Kasumi-1 (cell line): ENCODE measurements at regions not wholly inside any gene's neighbourhood (a gene's known extent, or its start where the extent isn't known, plus 50 kb on each side); places are given as distances from the start of the nearest gene placed in this dataset.
"Not testable (repeated sequence)": the region's sequence is repeated elsewhere in the genome, so short reads cannot be mapped to it uniquely, and the experiment has no call there.

Source experiments
- DNase-seq, 2 experiments: peaks; one replicate each; lab custom pipeline; 2025; lab: John Stamatoyannopoulos, UW

DNA sequence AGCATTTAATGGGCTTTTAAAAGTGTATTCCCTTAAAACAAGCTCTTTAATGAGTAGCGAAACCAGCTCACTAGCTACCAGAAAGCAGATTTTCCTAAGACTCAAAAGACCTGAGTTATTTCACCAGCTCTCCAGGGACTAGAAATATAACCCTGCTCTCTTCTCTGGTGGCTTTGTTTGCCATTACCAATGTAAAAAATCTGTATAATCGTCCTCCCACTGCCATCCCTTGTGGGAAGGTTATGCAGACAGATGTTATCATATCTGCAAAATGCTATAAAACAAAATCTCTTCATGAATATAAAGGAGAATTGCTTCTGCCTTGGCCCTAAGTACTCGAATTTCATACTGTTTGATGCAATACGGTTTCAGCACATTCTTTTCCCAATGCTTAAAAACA lies 335.2 kb downstream of the NUP35 start:
- DNase-seq = no peak

DNA sequence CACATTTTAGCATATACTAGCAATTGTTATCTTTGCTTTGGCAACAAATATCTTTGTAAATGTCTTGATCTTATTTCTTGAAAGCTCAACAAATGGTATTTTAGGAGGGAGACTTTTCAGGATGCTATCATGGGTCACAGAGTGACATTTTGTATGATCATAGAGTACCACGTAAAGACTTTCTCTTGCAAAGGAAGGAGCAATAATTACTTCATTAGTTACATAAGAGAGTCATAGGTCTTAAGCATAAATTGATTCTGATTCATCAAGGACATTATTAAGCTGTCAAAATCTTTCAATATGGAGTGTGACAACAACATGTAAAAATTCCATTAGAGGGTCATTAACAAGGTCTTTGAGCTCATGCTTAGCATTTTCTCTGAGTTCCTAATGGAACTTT lies 339.6 kb downstream of the NUP35 start:
- DNase-seq = no peak

DNA sequence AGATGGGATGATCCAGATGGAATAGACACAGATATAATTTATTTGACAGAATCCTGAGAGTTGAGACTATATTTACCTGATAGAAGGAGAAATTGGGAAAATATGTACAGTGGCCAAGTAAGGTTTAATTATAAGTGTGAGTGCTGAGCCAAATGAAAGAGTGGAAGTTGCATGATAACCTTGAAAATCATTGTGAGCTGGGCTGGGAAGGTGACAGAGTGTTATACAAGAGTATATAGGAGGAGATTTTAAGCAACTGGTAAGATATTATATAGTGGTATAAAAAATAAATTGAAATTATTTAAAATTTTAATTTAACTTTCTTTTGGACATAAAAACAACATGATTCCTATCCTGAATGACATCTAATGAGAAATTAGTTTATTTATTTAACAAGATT lies 340.8 kb downstream of the NUP35 start:
- DNase-seq = no peak

DNA sequence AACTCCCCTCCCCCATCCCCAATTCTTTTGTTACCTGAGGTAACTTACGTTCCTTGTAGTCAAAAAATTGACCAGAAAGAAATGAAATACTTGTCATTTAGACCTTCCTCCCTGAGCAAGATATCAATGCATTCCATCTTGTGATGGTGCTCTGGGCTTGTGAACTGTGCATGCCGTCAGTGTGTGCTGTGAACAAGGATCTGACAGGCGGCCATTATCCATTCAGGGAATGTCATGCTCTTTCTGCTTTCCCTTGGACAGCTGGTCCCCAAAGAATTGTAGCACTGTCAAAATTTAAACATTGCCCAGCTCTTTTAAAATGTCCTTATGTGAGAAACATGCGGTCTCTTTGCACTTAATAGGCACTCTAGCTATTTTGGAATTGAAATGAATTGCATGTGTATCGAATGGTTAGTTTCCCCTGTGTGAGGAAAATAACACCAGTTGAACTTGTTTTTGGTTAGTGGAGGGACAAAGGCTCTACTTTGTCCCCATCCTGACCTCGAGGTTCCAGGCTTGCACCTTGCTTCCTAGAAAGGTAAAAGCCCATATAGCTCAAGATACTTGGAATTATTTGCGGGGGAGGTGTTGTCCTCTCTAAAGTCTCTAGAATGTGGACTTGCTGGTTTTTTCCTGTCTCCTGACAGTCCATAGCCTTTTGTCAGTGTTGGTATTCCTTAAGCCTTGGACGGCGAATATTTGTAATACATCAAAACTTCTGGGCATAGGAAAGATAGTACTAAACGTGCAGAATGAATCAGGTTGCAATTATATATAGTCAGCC lies 350.9 kb downstream of the NUP35 start:
- no peak for DNase-seq

DNA sequence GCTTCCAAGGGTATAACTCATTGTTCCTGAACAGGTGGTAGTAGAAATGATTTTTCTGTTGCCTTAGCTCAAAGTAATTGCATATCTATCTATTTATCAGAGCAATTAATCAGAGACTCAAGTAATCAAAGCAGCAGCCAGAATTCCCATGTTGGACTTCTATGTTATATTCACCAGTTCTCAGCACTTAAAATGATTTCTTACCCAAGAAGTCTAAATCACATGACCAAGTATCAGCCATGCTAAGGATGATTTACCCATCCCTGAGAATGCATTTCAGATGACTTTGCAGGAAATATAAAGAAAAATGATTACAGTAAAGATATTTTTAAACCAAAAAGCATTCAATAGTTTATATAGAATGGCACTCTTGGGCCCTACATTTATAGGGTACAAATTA lies 352.2 kb downstream of the NUP35 start:
- no peak for DNase-seq

GRCh38 chr2:183477296-183477695 lies 353.1 kb downstream of the NUP35 start:
- no peak for DNase-seq

- DNase-seq = not testable (repeated sequence)
These were observed 354.8 kb downstream of the NUP35 start for GRCh38 chr2:183478941-183479595.

DNA sequence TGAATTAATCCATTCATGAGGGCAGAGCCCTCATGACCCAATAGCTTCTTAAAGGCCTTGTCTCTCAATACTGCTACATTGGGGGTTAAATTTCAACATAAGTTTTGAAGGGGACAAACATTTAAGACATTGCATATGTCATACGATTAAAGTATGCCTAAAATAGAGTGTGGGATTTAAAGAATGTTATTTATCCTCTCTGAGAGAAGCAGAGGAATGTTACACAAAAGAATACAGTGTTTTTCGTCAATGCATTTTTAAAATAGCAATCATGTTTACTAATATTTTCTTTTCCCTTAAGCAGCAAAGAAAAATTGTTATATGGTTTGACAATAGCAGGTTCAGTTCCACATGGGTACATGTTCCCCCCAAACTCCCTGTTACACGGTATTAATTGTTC lies 363.1 kb downstream of the NUP35 start:
- DNase-seq = no peak

- no peak for DNase-seq
These were observed 364.2 kb downstream of the NUP35 start for GRCh38 chr2:183488421-183488820.

DNA sequence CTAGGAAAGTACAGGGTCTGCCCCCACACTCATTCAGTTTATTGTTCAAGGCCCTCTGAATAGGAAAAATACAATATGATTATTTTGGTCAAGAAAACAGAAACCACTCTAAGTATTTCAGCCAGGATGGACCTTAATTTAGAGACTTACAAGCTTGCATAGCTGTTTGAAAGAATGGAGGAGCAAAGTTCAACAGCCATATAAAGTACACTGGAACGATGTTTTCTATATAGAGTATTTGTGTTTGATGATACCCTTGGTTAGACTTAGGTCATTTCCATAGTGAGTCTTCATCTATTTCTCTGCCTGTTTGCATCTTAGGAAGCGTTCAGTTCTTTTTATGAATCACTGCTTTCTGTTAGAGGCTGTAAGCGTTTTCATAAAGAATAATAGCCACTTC lies 366.2 kb downstream of the NUP35 start:
- DNase-seq = no peak

- DNase-seq = no peak
These were observed 366.7 kb downstream of the NUP35 start for GRCh38 chr2:183490914-183491313.

DNA sequence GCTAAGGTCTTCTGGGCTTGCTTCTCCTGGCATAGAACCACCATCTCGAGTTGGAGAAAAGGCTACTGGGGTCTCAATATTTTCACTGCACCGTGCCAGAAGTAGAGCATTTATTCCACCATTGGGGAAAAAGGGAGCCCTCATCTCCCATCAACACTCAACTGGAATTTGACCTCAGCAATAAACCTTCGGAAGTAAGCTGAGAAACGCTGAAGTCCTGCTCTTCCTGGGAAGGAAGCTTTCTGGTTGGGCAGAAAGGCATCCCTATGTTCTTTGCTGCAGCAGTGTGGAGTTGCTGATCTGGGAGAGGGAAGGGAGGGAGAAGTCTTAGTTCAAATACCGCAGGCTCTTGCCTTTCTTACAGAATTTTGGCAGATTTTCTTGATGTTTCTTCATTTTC lies 368.8 kb downstream of the NUP35 start:
- no peak for DNase-seq

GRCh38 chr2:183495079-183495478 lies 370.8 kb downstream of the NUP35 start:
- DNase-seq = no peak

DNA sequence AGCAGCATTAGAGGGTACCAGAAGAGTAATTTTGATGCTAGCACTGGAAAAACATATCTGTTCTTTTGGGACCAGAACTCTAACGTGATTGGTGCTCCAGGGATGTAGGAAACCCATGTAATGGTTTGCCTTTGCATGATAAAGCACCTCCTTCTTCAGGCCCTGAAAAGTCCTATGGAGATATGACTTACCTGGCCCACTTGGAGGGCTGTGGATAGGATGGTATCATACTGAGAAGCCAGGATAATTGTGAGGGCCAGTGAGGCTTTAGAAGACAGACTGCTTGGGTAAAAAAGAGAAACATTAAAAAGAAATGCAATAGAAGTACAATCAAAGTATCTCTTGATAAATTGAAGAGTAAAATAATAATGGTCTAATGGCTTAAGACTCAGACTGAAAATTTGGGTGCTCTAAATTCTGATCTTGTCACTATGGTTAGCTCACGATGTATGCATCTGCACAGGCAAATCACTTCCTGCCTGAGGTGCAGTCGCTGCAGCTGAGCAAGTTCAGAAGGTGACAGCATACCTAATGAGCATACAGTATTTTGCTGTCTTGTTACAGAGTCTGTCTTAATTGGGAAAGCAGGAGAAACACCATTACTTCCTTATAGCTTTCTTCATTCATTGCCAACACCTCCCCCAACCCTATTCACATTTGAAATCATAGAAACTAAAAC lies 371.5 kb downstream of the NUP35 start:
- DNase-seq = no peak

DNA sequence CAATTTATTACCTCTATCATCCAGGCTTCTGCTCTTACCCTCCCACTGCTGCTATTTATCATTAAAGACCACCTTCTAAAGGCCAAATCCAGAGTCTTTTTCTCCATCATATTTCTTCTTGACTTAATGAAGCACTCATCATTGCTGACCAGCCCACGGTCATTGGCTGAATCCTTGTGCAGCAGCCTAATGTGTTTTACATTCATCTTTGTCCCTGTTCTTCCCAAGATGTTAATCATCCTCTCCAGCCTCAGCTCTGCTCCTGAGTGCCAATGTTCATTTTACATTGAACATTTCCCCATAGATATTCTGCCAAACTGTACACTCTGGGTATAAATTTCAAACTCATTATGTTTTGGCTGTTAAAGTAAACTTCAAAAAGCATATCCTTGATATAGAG lies 373.6 kb downstream of the NUP35 start:
- no peak for DNase-seq

GRCh38 chr2:183505911-183506310 lies 381.7 kb downstream of the NUP35 start:
- peak; percentile 55 to 65 for DNase-seq

GRCh38 chr2:183511154-183511553 lies 386.9 kb downstream of the NUP35 start:
- DNase-seq = no peak

DNA sequence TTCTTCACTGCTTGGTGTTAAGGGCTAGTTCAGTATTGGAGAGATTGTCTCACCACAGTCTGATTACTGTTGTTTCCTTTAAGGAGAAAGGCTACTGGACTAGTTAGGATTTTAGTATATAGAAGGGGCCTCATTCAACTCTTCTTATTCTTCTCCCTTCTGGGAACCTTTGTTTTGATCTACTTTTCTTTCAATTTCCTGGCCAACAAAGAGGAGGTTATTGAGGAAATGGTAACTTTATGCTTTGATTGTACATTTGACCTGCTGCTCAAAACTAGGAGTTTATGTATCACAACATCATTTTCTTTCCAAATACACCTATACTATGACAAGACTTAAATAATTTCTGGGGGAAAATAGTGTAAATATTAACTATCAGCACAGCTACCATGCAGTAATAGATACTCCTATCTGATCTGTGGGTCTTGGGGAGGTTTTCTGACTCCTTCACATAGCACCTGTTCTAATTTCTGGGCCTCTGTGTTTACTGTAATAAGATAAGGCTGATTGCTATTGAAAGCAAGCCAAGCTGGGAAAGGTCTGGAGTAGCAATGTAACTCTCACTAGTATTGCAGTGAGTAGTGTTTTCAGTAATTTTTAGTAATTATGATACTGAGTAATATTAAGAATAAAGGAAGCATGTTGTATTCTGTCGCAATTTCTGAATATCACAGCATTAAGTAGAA lies 395.3 kb downstream of the NUP35 start:
- no peak for DNase-seq

DNA sequence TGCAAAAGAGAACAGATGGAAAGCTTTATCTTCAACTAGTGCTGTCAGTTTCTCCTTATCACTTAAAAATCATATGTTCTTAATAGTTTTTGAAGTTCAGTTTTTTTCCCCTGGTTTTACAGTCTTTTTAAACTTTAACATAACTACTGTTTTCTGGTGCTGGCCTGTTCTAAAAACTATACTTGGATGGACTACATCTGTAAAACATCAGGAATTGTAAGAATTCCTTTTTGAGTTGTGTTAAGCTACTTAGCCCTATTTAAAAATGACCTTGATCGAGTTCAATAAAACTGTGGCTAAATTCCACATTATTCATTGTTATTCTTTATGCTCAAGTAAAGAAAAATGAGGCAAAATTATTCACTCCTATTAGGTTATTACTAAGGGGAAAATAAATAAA lies 397.7 kb downstream of the NUP35 start:
- DNase-seq = no peak

GRCh38 chr2:183522489-183523266 lies 398.4 kb downstream of the NUP35 start:
- DNase-seq = no peak

- no peak for DNase-seq
These were observed 406.2 kb downstream of the NUP35 start for GRCh38 chr2:183530333-183530901.
